WTC11 (cell line): ENCODE measurements at regions not wholly inside any gene's neighbourhood (a gene's known extent, or its start where the extent isn't known, plus 50 kb on each side); places are given as distances from the start of the nearest gene placed in this dataset.

Experiments used
- ATAC-seq: fragments of 200-7000 bp; cut with Tn5 transposase; 2 replicates; pipeline ENCODE4 v1.10.0; 2021; ENCODE audit warnings: mild to moderate bottlenecking, moderate library complexity
- CTCF ChIA-PET: fragments of 300-600 bp; sonication (Branson Sonifier 250); formaldehyde crosslinking; loops from one replicate; lab custom pipeline; 2021; ENCODE audit warnings: antibody characterized with exemption; lab: Charles Lee
- POLR2A ChIA-PET: fragments of 350-600 bp; sonication (Branson Sonifier 250); formaldehyde crosslinking; loops from one replicate; lab custom pipeline; 2021; ENCODE audit warnings: antibody characterized with exemption; lab: Charles Lee
- DNase-seq: peaks from one replicate; pipeline ENCODE4 v3.0.0; 2021; ENCODE audit warnings: low spot score
- H3K27ac Mint-ChIP-seq: 2 replicates; pipeline ENCODE4 v1.8.0; 2021; ENCODE audit warnings: mixed read lengths
- H3K27me3 Mint-ChIP-seq: 2 replicates; pipeline ENCODE4 v1.8.0; 2021; ENCODE audit warnings: low read depth, mild to moderate bottlenecking, moderate library complexity, mixed read lengths
- H3K36me3 Mint-ChIP-seq: 2 replicates; pipeline ENCODE4 v1.8.0; 2021; ENCODE audit warnings: mixed read lengths
- H3K4me1 Mint-ChIP-seq: 2 replicates; pipeline ENCODE4 v1.8.0; 2022; ENCODE audit warnings: mixed read lengths
- H3K4me3 Mint-ChIP-seq: 2 replicates; pipeline ENCODE4 v1.8.0; 2021; ENCODE audit warnings: mild to moderate bottlenecking, moderate library complexity, mixed read lengths
- H3K9me3 Mint-ChIP-seq: 2 replicates; pipeline ENCODE4 v1.8.0; 2021; ENCODE audit warnings: mixed read lengths
- AFF4 ChIP-seq: sonication (generic); formaldehyde crosslinking; IDR thresholded peaks from 2 replicates; pipeline ENCODE4 v1.8.1; 2023; ENCODE audit warnings: mild to moderate bottlenecking, missing genetic modification reagents, borderline replicate concordance
- ATF2 ChIP-seq: sonication (generic); formaldehyde crosslinking; IDR thresholded peaks from 2 replicates; pipeline ENCODE4 v1.8.1; 2022; ENCODE audit warnings: low read depth, missing genetic modification reagents, borderline replicate concordance
- CREB1 ChIP-seq: sonication (generic); formaldehyde crosslinking; IDR thresholded peaks from 2 replicates; pipeline ENCODE4 v1.8.0; 2023; ENCODE audit warnings: mild to moderate bottlenecking, missing genetic modification reagents
- ERG ChIP-seq: fragments of 250-450 bp; sonication (Bioruptor Pico); IDR thresholded peaks from 2 replicates; pipeline ENCODE4 v1.8.0; 2021; ENCODE audit warnings: mild to moderate bottlenecking
- ESRRA ChIP-seq: sonication (generic); formaldehyde crosslinking; IDR thresholded peaks from 2 replicates; pipeline ENCODE4 v1.8.1; 2022; ENCODE audit warnings: mild to moderate bottlenecking, missing genetic modification reagents, borderline replicate concordance
- FOXK1 ChIP-seq: sonication (generic); formaldehyde crosslinking; IDR thresholded peaks from 2 replicates; pipeline ENCODE4 v1.8.0; 2022; ENCODE audit warnings: mild to moderate bottlenecking, moderate library complexity, missing genetic modification reagents
- JAZF1 ChIP-seq: fragments of 250-450 bp; sonication (Bioruptor Pico); IDR thresholded peaks from 2 replicates; pipeline ENCODE4 v1.9.0; 2021; ENCODE audit warnings: moderate library complexity, mild to moderate bottlenecking, inconsistent platforms
- MAX ChIP-seq: sonication (generic); formaldehyde crosslinking; IDR thresholded peaks from 2 replicates; pipeline ENCODE4 v1.8.0; 2022; ENCODE audit warnings: mild to moderate bottlenecking, missing genetic modification reagents
- PRDM15 ChIP-seq: sonication (generic); formaldehyde crosslinking; IDR thresholded peaks from 2 replicates; pipeline ENCODE4 v1.8.0; 2022; ENCODE audit warnings: missing genetic modification reagents
- PRRX2 ChIP-seq: fragments of 250-450 bp; sonication (Bioruptor Pico); IDR thresholded peaks from 2 replicates; pipeline ENCODE4 v1.8.0; 2021; ENCODE audit warnings: mild to moderate bottlenecking
- RORB ChIP-seq: fragments of 250-450 bp; sonication (Bioruptor Pico); IDR thresholded peaks from 2 replicates; pipeline ENCODE4 v1.9.0; 2021; ENCODE audit warnings: mild to moderate bottlenecking
- SP1 ChIP-seq: sonication (generic); formaldehyde crosslinking; conservative IDR thresholded peaks from 2 replicates; pipeline ENCODE4 v1.8.1; 2022; ENCODE audit warnings: missing genetic modification reagents
- TP53 ChIP-seq: sonication (generic); formaldehyde crosslinking; IDR thresholded peaks from 2 replicates; pipeline ENCODE4 v1.8.1; 2023; ENCODE audit warnings: mild to moderate bottlenecking, missing genetic modification reagents
- ZNF121 ChIP-seq: sonication (generic); formaldehyde crosslinking; IDR thresholded peaks from 2 replicates; pipeline ENCODE4 v1.8.0; 2023; ENCODE audit warnings: missing genetic modification reagents
- ZNF138 ChIP-seq: sonication (generic); formaldehyde crosslinking; conservative IDR thresholded peaks from 2 replicates; pipeline ENCODE4 v1.8.1; 2022; ENCODE audit warnings: mild to moderate bottlenecking, moderate library complexity, missing genetic modification reagents
- ZNF317 ChIP-seq: sonication (generic); formaldehyde crosslinking; IDR thresholded peaks from 2 replicates; pipeline ENCODE4 v1.8.1; 2023; ENCODE audit warnings: low read depth, mild to moderate bottlenecking, moderate library complexity, missing genetic modification reagents, borderline replicate concordance
- ZNF512 ChIP-seq: sonication (generic); formaldehyde crosslinking; IDR thresholded peaks from 2 replicates; pipeline ENCODE4 v1.8.1; 2022; ENCODE audit warnings: missing genetic modification reagents, borderline replicate concordance
- ZNF532 ChIP-seq: fragments of 250-450 bp; sonication (Bioruptor Pico); IDR thresholded peaks from 2 replicates; pipeline ENCODE4 v1.9.0; 2021; ENCODE audit warnings: mild to moderate bottlenecking, borderline replicate concordance

GRCh38 chr20:56996533-56996932 lies 269.9 kb downstream of the BMP7 start:
- DNase-seq (no peak), ATAC-seq (no peak)
- POLR2A ChIA-PET: no interaction called here
- Mint-ChIP-seq H3K4me3 (no peak overlapping the region), H3K27ac (no peak overlapping the region), H3K4me1 (no peaks in the 10 kb centered on the region), H3K27me3 (peaks cover 6% of the 10 kb centered on the region), H3K9me3 (peaks cover 21% of the 10 kb centered on the region), H3K36me3 (peaks cover 17% of the 10 kb centered on the region)
- TF ChIP-seq PRRX2 (CRISPR knock-in tag): no peak
- TF ChIP-seq AFF4: no peak
- TF ChIP-seq ZNF512 (CRISPR knock-in tag): no peak
- TF ChIP-seq ZNF317 (CRISPR knock-in tag): no peak
- TF ChIP-seq ESRRA (CRISPR knock-in tag): no peak
- no peak for TF ChIP-seq ATF2 (CRISPR knock-in tag)
- no peak for TF ChIP-seq JAZF1 (CRISPR knock-in tag)
- TF ChIP-seq ZNF121: no peak
- TF ChIP-seq ZNF532 (CRISPR knock-in tag): no peak
- no peak for TF ChIP-seq ERG (CRISPR knock-in tag)
- TF ChIP-seq CREB1 (CRISPR knock-in tag): no peak
- no peak for TF ChIP-seq ZNF138 (CRISPR knock-in tag)
- TF ChIP-seq SP1 (CRISPR knock-in tag): no peak
- CTCF ChIA-PET: interaction anchor here (1.0 to 2.3 kb wide), 6 partner anchors 8 to 446 kb away, joined by 4 to 11 read pairs (median 6); no protein-coding TSS in a partner anchor

GRCh38 chr20:56998438-56998837 lies 268.0 kb downstream of the BMP7 start:
- H3K27me3 Mint-ChIP-seq: peaks cover 6% of the 10 kb centered on the region
- TF ChIP-seq ZNF138 (CRISPR knock-in tag) (no peak), JAZF1 (CRISPR knock-in tag) (no peak), MAX (CRISPR knock-in tag) (no peak), TP53 (no peak), ZNF121 (no peak), RORB (CRISPR knock-in tag) (no peak), PRDM15 (CRISPR knock-in tag) (no peak), FOXK1 (no peak)

More at GRCh38 chr20:56998438-56998837, 268.0 kb downstream of the BMP7 start:
- no peak overlapping the region for H3K27ac Mint-ChIP-seq
- ChIA-PET CTCF (no interaction called here), POLR2A (no interaction called here)
- peaks cover 6% of the 10 kb centered on the region for H3K4me1 Mint-ChIP-seq
- no peak for ATAC-seq
- H3K9me3 Mint-ChIP-seq: peaks cover 21% of the 10 kb centered on the region
- DNase-seq: no peak
- H3K36me3 Mint-ChIP-seq: peaks cover 17% of the 10 kb centered on the region
- H3K4me3 Mint-ChIP-seq: no peak overlapping the region
